Limb (tissue), 2 donors: ENCODE measurements at regions not wholly inside any gene's neighbourhood (a gene's known extent, or its start where the extent isn't known, plus 50 kb on each side); places are given as distances from the start of the nearest gene placed in this dataset.
A peak's percentile ranks its signal among the peaks of the same experiment; 100 is the strongest.

ENCODE experiments used
- DNase-seq, 2 donors: peaks; one replicate each; pipeline ENCODE4 v3.0.0-alpha.2; 2016; ENCODE audit errors: extremely low spot score in 2 of 2

DNA sequence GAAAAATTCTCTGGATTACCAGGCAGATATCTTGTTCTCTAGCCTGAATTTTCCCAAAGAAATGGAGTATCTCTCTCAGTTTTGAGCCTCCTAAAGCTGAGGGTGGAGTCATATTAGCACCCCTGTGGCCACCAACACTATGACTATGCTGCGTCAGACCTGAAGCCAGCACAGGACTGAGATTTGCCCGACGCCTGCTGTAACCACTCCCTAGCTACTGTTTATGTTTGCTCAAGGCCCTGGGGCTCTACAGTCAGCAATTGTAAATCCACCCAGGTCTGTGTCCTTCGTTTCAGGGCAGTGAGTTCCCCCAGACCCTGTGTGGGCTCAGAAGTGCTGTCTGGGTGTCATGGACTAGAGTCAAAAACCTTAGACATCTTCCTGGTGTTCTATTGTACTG lies 61.4 kb downstream of the ZXDA start:
- DNase-seq, result no peak

DNA sequence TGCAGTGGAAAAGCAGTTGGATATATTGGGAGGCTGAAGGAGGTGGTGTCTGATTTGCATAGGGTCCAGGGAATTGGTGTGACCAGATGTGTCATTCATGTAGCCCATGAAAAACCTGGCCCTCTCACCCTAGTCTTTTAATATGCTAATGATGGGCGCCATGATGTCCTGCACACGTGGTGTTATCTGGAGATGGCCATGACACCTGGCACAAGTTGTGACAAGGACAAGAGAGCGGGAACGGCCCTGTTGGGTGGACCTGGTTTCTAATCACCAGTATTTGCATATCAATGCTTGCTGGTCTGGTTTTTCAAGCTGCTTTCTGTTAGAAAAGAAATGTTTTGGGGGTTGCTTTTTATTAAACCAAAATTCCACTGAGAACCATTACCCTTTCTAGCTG lies 87.4 kb downstream of the ZXDA start:
- DNase-seq, result no peak

DNA sequence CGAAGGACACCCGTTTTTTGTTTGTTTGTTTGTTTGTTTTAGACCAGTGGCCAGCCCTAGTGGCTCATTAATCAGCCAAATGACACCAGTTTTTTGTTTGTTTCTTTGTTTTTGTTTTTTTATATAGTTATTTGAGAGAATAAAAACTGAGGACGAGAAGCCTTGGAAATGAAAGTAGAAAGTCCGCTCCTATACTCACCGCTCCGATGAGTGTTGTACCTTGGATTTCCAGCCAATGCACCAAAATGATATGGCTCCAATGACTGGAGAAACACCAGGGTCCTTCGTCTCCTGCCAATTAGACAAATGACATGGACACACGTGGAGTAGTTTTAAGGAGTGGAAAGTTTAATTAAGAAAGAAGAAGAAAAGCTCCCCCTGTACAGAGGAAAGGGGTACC lies 87.9 kb downstream of the ZXDA start:
- no peak for DNase-seq

DNA sequence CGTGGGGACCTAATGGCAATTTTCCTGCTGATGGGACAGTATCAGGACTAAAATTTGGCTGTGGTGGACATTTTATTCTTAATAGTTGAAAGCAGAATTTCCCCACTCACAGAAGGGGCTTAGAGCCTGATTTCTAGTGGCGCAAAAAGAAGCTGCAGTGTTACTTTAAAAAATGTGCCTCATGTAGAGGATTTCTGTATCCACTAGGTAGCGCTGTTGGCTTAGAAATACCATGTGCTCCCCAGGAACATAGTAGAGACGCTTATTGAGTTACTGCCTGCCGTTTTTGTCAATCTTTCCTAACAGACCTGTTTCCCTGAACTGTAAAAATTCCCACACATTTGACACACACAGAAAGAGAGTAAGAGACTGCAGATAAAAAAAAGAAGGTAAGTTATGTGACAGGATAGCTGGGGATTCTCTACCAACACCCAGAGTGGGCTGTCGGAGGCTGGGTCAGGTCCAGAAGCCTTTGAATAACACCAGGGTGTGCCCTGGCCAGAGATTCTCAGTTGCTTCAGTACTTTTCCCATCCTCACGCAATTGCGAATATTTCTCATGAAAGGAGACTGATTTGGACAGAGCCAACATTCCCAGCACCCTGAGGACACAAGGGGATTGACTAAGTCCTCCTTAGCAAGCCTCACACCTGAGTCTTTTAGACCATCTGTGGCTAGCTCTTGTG lies 88.4 kb downstream of the ZXDA start:
- DNase-seq, result peak in 1 of 2 donors; percentile 1

DNA sequence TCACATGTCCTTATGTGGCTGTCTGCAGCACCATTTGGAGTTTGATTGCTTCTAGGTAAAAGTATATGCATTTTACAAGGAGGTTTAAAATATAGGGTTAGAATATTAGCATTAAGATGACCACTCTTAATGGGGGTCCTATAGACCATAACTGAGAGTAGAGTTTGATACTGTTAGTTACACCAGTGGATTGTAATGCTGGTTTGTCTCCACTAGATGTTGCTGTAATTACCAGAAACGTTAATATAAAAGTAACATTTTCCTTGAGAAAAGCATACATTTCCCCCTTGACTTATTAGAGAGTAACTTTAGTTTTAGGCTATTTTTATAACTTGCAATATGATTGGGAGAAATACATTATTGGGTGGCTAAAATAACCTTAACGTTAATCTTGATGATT lies 93.0 kb downstream of the ZXDA start:
- no peak for DNase-seq

DNA sequence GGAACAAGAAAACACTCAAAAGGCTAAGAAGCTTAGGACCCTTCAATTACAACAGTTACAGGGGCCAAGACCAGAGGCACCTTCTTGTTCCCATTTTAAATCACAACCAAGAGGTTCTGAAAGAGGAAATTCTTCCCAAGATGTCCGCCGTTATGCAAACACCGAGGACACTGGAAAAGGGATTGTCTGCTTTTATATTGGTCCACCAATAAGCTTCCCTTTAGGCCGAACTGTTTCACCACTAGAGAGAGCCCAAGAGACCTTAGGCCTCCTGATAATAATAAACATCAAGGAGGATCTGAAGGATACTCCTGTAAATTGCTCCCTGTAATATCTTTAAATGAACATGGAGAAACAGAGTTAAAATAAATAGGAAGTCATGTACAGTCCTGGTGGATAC lies 92.6 kb upstream of the NLRP2B start:
- DNase-seq, result no peak

DNA sequence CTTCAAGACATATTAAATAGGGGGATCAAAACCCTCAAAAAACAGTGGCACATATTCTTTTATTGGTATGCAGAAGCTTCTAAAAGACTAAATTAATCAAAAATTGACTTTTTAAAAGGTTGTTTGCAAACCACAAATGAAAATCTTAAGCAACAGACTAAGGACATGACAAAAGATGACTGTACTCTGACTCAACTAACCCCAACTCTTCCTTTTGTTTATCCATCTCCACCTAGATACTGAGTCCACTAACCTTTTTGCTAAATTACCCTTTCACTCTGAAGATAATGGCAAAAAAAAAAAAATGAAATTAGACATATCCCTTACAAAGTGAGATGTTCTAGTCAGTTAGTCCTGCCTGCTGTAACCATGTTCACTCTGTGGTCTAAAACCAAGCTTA lies 91.6 kb upstream of the NLRP2B start:
- DNase-seq, result no peak

DNA sequence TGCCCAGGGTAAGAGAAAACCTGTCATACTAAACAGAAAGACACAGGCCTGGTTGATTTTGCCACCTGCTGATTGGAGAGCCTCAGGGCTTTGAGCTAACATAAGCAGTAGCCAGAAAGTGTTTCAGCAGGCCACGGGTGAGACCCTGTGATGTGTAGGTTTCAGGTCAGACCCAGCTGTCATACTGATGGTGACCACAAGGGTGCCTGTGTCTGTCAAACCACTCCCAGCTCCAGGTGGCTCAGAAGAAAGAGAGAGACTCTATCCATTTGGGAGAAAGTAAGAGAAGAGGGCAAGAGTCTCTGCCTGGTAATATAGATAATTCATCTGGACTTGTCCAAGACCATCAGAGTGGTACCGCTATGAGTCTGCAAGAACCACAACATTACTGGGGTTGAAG lies 72.8 kb upstream of the NLRP2B start:
- no peak for DNase-seq

DNA sequence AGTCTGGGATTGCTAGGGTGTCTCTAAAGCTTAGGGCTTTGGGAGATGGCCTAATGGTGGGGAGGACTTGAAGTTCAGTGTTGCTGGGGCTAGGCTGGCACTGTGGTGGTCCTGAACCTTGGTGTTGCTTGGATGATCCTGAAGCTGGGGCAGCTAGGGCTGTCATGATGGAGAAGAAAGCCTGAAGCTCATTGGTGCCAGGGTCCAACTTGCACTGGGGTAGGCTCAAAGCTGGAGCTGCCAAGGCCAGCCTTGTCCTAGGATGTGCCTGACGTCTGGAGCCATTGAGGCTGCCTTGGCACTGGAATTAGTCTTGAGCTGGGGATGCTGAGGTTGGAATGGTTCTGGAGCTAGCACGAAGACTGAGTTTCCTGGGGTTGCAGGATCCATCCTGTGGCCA lies 61.0 kb upstream of the NLRP2B start:
- no peak for DNase-seq

DNA sequence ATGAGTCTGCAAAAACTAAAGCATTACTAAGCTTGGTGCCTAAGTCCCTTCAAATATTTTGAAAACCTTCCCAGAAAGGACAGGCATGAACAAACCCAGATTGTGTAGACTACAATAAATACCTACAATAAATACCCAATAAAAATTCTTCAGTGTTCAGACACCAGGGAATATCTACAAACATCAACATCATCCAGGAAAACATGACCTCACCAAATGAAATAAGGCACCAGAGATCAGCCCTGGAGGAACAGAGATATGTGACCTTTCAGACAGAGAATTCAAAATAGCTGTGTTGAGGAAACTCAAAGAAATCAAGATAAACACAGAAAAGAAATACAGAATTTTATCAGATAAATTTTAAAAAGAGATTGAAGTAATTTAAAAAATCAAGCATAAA lies 57.8 kb upstream of the NLRP2B start:
- no peak for DNase-seq
